Left lobe of liver (tissue), 2 donors: ENCODE measurements at regions not wholly inside any gene's neighbourhood (a gene's known extent, or its start where the extent isn't known, plus 50 kb on each side); places are given as distances from the start of the nearest gene placed in this dataset.

ENCODE experiments used
- ATAC-seq: fragments of 200-7000 bp; cut with Tn5 transposase; one replicate; pipeline ENCODE4 v1.9.1; 2020; ENCODE audit warnings: mild to moderate bottlenecking, moderate library complexity
- DNase-seq: peaks from one replicate; pipeline ENCODE4 v3.0.0-alpha.2; 2020; ENCODE audit warnings: low spot score
- donor health status: DM: no; HTN: no; CAD: no; lungs with moderate emphysema.
- donor health status: DM: no; HTN: yes; CAD: no.

DNA sequence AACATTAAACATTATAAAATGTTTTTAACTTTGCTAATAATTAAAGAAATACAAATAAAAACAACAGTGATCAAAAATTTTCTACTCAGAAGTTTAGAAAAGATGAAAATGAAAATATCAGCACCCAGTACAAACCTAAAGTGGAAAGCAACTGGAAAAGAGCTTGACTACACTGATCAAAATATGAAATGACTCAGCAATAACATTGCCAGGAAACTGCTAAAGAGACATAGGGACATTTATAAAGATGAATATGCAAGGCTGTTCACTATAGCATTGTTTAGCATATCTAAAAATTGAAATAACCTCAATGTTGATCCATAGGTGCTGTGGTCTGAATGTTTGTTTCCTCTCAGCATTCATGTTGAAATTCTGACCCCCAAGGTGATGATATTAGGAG lies 88.5 kb upstream of the NOCT start:
- ATAC-seq (no peak), DNase-seq (no peak)

DNA sequence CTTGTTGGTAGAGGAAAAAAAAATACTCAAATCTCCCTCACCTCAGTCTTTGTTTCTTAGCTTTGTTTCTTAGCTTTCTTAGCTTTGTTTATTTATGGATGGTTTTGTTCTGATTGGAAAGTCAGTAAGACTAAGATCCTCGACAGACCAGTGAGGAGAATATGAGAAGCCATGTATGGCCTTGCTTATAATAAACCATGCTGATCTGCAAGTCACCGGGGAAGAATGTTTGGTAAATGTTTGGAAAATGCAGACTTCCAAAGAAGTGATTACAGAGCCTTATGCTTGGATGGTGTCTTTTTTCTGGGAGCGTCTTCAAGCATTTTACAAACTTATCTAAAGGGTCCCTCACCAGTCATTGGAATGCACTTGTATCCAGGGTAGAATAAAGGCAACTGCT lies 90.1 kb upstream of the NOCT start:
- DNase-seq: no peak
- ATAC-seq: no peak

DNA sequence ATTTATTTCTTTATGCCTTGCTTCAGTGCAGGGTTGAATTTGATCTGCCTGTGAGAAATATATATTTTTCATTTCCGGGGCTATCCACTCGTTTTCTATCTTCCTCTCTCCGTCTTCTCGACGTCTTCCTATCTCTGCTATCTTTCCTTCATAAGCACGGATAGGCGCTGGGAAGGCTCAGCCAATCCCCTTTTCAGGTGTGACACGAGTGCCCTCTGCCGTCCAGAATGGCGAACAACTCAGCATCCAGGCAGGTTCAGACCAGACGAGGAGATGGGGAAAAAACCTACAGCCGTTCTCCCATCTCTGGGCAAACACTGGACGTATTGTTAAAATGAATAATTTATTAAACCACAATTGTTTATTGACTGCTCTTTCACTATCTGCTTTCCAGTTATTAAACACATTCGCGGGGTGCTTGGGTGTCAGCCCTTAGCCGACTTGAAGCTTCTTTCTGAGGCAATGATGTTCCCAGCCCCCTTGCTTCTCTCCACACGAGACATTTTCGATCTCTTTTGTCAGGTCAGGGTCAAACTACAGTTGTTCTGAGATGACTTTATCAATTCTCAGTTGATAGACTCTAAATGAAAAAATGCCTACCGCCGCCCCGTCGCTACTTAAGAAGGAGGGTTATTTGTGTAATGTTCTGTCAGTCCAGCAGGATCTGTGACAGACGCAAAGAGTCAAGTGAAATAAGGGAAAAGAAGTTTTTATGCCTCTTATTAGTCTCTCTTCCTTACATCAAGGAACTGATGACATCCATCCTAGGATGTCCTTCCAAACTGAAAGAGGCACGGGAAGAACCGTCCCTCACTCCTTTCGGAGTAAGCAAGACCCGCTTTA lies 96.3 kb upstream of the NOCT start:
- ATAC-seq (peak; percentile 100), DNase-seq (peak; percentile 78)

GRCh38 chr4:138918169-138918869 lies 97.3 kb upstream of the NOCT start:
- no peak for ATAC-seq
- no peak for DNase-seq

DNA sequence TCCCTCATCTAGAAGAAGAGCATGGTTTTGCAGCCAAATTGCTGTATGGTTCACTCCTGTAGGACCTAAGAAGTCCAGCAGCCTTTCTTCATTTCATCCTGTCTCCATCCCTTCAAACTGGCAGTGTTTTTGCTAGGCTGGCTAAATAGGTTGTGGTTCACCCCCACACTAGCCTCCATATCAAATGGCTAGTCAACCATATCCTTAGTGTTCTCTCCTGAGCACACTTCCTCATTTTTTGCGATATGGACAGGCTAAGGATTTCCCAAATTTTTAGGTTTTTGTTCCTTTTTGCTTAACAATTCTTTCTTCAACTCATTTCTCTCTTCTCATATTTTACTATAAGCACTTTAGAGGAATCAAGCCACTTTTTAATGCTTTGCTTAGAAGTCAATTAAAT lies 98.8 kb upstream of the NOCT start:
- ATAC-seq (no peak), DNase-seq (no peak)

GRCh38 chr4:138915756-138916155 lies 99.8 kb upstream of the NOCT start:
- DNase-seq: no peak
- no peak for ATAC-seq

- no peak for ATAC-seq
- no peak for DNase-seq
Measured at GRCh38 chr4:138912704-138913340, 102.8 kb upstream of the NOCT start.

DNA sequence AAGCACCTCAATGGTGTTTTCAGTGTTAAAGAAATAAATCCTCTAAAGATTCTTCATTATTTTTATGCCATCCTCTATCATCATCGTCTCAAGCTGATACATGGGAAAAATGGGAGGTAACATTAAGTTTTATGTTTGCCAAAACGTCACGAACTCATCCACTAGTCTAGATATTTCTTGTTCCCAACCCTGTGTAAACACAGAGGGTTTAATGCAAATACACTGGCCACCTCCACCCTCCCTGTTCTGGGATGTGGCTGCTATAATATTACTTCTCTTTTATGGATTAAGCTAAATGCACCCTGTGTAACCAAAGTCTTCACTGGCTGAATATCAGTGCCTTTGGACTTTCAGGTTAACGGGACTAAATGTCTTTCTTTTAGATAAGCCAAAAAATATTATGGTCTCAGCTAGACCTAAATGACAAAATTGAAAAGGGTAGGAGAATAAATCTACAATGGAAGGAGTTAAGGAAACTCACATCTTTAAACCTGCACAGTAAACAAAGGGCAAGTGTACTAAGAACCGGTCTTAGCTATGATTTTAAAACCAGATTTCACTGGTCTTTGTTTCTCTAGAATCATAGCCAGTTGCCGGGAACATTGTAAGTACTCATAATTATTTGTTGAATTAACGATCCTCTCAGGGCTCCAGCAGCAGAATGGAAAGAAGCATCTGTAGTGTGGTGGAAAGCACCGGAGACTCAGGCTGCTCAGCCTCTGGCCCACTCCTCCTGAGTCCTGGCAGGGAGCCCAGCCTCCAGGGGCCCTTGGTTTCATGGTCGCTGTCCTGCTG lies 103.5 kb upstream of the NOCT start:
- ATAC-seq: no peak

GRCh38 chr4:138910914-138911336 lies 104.7 kb upstream of the NOCT start:
- DNase-seq (peak; percentile 71), ATAC-seq (peak; percentile 96)

More for the DNA sequence above, 103.5 kb upstream of the NOCT start:
- DNase-seq: no peak

- ATAC-seq: no peak
- DNase-seq: no peak
Measured at GRCh38 chr4:138910195-138910913, 105.2 kb upstream of the NOCT start.

DNA sequence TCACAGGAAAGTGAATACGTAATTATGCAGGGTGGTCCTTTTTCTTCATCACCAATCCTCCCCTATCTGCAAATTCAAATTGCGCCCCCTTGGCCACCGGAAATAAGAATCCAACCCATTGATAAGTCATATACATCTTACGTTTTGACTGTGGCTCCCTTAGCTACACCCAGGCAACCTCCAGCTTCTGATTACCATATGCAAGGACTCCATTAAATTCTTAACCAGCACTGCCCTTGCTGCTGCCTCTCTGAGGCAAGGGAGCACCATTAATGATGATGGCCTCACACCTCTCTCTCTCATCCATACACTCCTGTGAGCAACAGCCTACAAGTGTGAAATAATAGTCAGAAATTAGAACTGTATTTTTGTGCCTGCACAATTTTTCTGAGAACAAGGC lies 106.0 kb upstream of the NOCT start:
- DNase-seq: no peak
- no peak for ATAC-seq

DNA sequence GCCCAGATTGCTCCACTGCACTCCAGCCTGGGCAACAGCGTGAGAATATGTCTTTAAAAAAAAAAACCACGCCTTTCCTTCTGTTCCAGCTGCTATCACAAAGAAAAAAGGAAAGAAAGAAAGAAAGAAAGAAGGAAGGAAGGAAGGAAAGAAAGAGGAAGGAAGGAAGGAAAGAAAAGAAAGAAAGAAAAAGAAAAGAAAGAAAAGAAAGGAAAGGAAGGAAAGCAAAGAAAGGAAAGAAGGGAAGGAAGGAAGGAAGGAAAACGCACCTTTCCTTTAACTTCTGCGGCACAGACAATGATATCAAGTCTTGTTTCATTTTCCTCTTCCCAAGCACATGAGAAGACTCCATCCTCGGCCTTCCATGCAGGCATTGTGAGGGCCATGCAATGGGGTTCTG lies 107.4 kb upstream of the NOCT start:
- no peak for DNase-seq
- ATAC-seq: no peak

DNA sequence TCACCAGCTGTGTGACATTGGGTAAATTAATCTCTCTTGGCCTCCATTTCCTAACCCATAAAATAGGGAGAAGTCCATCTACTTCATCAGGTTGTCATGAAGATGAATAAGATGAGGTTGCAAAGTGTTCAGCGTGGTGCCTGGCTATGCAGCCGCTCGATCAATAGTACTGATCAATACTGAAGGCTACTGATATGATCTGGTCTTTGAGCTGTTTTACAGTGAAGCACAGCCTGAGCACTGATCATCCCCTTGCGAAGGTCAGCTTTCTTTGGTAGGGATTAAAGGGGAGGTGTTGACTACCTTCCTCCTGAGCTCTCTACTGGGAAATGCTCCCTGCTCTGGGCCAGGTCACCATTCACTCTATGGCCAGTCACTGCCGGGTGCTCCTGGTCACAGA lies 108.4 kb upstream of the NOCT start:
- ATAC-seq: no peak
- no peak for DNase-seq

GRCh38 chr4:138904793-138905192 lies 110.8 kb upstream of the NOCT start:
- ATAC-seq: no peak

DNA sequence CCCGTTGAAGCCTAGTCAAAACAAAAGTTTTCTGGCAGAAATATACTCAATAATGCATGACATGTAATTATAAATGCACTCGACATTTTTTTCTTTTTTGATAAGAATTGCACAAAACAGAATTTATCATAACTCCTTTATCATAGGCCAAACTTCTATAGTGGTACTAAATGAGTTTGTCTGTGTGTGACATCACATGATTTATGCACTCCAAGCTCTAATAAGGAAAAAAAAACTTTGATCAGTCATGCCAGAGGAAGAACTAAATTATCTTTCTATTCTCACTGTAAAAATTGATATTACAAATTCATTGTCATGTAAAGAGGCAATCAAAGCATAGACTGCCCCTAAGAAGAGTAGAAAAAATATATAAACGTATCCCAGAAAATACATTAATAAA lies 112.4 kb upstream of the NOCT start:
- DNase-seq: no peak
- no peak for ATAC-seq

More at GRCh38 chr4:138904793-138905192, 110.8 kb upstream of the NOCT start:
- no peak for DNase-seq

DNA sequence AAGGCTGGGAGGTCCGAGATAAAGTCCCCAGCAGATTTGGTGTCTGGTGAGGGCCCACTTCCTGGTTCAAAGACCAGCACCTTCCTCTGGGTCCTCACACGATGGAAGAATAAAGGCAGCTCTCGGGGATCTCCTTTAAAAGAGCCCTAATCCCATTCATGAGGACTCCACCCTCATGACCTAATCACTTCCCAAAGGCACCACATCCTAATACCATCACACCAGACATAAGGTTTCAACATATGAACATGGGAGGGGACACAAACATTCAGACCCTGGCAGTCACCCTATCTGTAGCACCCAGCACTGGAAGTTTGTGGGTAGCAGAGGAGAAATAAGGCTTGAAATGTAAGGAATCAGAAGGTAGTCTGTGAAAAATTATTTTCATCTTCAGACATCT lies 112.9 kb upstream of the NOCT start:
- DNase-seq (no peak), ATAC-seq (no peak)

GRCh38 chr4:138901177-138901576 lies 114.4 kb upstream of the NOCT start:
- no peak for DNase-seq
- no peak for ATAC-seq

GRCh38 chr4:138899999-138900398 lies 115.6 kb upstream of the NOCT start:
- ATAC-seq (no peak), DNase-seq (no peak)

- no peak for ATAC-seq
Measured at GRCh38 chr4:138898282-138898681, 117.3 kb upstream of the NOCT start.

GRCh38 chr4:138897811-138898226 lies 117.8 kb upstream of the NOCT start:
- DNase-seq (no peak), ATAC-seq (peak; percentile 44)

More at GRCh38 chr4:138898282-138898681, 117.3 kb upstream of the NOCT start:
- DNase-seq: no peak
